NCI-H526 (cell line): ENCODE measurements at regions not wholly inside any gene's neighbourhood (a gene's known extent, or its start where the extent isn't known, plus 50 kb on each side); places are given as distances from the start of the nearest gene placed in this dataset.
"Not testable (repeated sequence)": the region's sequence is repeated elsewhere in the genome, so short reads cannot be mapped to it uniquely, and the experiment has no call there.

Experiments
- DNase-seq, 2 experiments: peaks; one replicate each; lab custom pipeline; 2025; lab: John Stamatoyannopoulos, UW

DNA sequence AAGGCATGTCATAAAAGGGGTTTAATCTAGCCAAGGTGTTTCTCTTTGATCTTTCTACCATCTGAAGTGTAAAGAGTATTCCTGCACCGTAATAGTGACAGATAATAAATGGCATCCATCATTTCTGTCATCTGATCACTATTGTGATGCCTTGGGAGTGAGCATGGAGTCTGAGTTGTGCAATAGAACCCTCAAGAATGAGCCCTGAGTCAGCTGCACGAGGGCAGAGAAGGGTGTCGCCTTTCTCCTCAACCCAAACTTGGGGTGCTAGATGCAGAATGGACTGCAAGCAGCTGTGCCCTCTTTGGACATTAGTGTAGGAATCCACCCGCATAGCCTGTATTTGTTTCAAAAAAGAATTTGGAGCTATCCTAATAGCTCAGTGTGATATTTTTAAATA is 115.2 kb downstream of the ZNF37A start:
- DNase-seq = no peak

GRCh38 chr10:38209748-38210147 is 115.6 kb downstream of the ZNF37A start:
- not testable (repeated sequence) for DNase-seq

- DNase-seq = no peak
These were observed 118.3 kb downstream of the ZNF37A start for GRCh38 chr10:38212460-38212859.

GRCh38 chr10:38226385-38226784 is 132.2 kb downstream of the ZNF37A start:
- DNase-seq = no peak

DNA sequence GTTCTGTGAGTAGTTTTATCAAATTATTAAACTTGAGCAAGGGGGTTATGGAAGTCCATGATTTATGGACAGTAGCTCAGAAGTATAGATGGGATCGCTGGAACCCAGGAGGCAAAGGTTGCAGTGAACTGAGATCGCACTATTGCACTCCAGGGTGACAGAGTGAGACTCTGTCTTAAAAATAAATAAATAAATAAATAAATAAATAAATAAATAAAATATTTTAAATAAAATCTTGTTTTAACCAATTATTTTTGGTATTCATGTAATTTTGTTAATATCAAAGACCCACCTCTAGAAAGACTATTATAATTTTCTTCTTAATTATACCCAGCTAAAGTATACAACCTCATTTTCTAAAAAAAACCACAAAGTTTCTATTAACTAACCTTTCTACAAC is 134.3 kb downstream of the ZNF37A start:
- DNase-seq = no peak

- not testable (repeated sequence) for DNase-seq
These were observed 144.3 kb downstream of the ZNF37A start for GRCh38 chr10:38238479-38238878.

- DNase-seq = not testable (repeated sequence)
These were observed 148.0 kb downstream of the ZNF37A start for GRCh38 chr10:38242061-38242649.

- not testable (repeated sequence) for DNase-seq
These were observed 154.0 kb downstream of the ZNF37A start for GRCh38 chr10:38248113-38248512.

DNA sequence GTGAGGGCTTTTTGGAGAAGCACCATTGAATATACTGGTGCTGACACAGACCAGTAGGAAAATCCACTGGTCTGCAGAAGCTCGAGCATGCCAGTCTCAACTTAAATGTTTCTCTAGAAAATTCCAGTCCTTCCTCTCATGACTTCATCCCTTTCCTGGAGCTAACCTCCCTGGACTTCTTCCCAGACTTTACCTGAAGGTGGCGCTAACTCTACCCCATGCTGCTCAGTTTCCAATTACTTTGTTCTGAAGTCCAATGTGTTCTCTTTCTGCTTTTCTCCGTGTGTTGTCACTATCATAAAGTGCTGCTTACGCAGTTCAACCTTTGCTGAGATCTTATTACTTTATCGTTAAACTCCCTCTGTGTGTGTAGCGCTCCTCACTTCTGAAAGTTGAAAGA is 158.4 kb downstream of the ZNF37A start:
- peak in 1 of 2 experiments; percentile 12 for DNase-seq

DNA sequence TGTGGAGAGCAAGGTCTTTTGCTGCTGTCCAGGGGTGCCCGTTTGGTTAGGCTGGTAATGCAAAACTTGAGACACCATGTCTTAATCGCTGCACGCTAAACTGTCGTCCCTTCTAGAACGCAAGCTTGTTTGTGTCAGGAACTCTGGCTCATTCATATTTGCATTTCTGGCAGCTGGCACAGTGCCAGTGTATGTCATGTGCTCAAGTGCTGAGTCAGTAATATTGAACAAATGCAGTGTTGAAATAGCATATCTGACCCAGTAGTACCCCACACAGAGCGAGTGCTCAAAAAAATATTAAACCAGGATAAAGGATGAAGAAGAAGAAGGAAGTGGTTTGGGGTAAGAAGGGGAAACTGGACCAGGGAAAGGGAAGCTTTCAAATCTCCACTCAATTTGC is 173.4 kb downstream of the ZNF37A start:
- DNase-seq = peak; percentile 18 to 24

DNA sequence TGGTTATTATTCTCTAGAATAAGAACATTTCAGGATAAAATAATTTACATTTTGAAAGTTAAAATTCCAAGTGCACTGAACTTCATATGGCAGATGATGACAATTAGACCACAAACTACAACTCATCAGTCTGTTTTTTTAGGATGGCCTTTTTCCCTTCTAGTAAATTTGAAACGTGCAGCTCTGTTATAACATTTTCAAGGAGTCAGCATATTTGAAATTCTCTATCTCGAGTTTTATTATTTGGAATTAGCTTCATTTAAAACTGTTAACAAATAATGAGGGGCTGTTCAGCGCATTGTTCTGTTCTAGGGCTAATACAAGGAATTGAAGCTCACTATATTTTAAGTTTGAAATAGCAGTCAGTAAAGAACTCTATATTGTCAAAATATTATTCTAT is 176.9 kb downstream of the ZNF37A start:
- DNase-seq = not testable (repeated sequence)

GRCh38 chr10:38274879-38275278 is 180.7 kb downstream of the ZNF37A start:
- not testable (repeated sequence) for DNase-seq

DNA sequence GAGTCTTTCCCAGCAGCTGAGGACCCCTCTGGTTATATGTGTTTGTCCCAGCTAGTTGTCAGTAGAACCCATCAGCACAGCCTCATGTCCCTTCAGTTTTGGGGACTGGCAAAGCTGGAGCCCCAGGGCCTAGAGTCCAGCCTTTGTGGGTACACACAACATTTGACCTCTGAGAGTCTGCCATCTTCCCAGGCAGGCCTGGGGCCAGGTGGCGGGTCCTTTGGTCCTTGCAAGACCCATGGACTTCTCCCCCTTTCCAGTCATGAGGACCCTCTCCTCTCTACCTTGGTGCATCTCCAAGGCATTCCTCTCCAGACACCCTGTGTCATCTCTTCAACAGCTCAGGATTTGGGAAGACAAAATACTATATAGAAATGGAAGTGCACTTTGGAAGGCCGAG is 198.4 kb downstream of the ZNF37A start:
- DNase-seq = not testable (repeated sequence)

GRCh38 chr10:38310111-38310510 is 216.0 kb downstream of the ZNF37A start:
- not testable (repeated sequence) for DNase-seq

DNA sequence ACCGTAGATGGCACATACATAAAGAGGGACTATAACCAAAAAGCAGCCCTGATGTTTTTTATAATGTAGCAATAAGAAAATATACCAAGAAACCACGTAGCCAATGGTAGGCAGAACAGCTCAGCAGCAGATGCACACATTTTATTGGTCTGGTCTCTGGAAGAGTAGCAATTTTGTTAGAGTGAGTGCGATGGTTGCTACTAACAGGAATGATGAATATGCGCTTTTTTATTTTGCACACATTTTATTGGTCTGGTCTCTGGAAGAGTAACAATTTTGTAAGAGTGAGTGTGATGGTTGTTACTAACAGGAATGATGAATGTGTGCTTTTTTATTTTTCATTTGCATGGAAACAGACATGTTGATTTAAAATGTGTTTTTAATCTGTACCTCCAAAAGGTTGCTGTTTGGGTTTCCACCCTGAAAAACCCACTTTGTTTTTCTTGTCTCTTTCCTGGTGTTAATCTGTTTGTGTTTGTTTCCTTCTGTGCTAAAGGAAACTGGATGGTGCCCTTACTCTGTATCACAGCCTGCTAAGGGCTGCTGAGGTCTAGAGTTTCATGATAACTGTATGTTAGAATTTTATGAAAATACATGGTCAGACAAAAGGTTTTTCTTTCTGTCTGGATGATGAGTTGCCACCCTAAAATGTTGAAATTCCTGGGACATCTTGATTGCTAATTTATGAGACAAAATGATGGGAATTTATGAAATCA is 221.1 kb downstream of the ZNF37A start:
- not testable (repeated sequence) for DNase-seq

DNA sequence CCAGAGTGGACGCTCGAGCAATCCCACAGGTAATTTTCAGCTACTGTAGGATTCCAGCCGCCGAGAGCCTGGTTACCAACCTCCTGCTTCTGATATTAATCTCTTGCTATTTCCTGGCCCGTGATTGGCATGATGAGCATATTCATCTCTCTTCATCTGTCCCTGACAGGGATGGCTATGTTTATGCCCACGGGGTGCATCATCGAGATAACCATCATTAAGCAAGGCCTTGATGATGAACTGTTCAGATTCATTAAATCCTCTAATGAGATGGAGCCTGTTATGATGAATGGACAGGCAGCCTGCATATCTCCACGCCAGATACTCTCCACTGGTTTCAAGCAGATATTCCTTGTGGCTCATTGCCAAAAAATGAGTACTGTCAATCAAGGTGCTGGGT is 227.3 kb downstream of the ZNF37A start:
- DNase-seq = not testable (repeated sequence)

DNA sequence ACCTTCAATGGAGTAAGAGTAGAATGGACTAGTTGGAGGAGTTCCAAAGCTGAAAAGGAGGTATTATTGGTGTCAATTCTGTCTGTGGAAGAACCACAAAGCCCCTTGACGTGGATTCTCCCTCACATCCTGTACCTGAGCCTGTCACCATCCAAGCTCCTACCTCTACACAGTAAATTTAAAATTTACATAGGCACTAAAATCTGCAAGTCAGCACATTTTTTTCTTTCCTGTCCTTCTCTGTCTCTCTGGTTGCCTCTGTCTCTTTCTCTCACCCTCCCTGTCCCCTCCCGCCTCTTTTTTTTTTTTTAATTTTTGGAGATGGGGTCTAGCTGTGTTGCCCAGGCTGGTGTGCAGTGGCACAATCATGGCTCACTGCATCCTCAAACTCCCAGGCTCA is 236.2 kb downstream of the ZNF37A start:
- not testable (repeated sequence) for DNase-seq

- not testable (repeated sequence) for DNase-seq
These were observed 237.0 kb downstream of the ZNF37A start for GRCh38 chr10:38331106-38331505.

DNA sequence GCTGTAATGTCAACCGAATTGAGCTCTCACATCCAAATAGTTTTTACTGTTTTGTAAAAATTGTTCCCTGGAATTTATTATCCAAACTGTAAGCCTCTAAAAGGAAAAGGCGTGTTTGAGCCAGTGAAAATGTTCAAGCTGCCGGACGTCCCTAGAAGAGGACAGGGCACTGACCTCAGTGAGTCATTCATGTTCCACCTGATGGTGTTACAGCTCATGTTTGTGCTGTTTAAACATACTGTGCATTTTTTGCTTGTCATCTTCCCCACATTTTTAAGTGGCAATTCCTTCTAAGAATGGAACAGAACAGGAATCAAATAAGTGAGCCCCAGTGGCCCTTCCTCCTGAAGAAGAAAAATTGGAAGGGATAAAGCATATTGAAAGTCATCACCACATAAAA is 239.6 kb downstream of the ZNF37A start:
- not testable (repeated sequence) for DNase-seq

DNA sequence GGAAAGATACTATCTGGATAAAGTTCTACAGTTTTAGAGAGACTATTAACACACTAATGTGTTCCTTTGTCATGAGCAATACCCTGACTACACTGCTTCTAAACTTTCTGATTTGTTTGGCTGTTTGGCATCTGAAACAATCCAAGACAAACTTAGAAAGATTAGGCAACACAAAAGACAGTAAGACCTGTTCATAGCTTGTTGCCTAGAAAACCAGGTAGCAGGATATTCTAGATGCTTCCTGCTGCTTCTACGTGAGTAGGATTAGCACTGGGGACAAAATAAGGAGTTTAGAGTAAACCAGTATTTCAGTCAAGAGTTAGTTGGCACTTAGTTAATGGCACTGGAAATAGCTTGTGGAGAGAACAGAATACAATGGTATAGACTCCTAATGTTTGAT is 256.5 kb downstream of the ZNF37A start:
- not testable (repeated sequence) for DNase-seq

DNA sequence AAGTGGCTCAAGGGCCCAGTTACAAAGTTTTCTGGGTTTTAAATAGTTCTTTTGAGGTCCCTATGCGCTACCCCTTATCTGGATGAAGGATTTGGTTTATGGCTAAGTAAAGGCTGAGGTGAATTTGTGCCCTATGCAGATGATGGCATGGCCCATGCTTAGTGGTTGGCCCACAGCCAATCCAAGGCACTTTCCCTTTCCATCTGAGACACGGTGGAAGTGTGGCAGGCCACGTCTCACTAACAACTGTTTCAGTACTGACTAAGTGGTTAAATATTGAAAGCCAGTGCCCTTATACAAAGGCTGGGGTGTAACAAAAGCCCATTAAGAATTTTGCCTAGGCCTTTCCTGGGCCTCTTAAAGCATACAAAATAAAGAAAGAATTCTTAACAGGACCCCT is 260.3 kb downstream of the ZNF37A start:
- not testable (repeated sequence) for DNase-seq

GRCh38 chr10:38355911-38356526 is 261.9 kb downstream of the ZNF37A start:
- peak; percentile 79 to 80 for DNase-seq

- peak; percentile 6 to 16 for DNase-seq
These were observed 262.4 kb downstream of the ZNF37A start for GRCh38 chr10:38356527-38356926.
